Lower leg skin (tissue), 4 donors: ENCODE measurements at regions not wholly inside any gene's neighbourhood (a gene's known extent, or its start where the extent isn't known, plus 50 kb on each side); places are given as distances from the start of the nearest gene placed in this dataset.

Experiments
- DNase-seq, 2 donors: peaks; one replicate each; pipeline ENCODE4 v3.0.0-alpha.2; 2019; ENCODE audit warnings: low spot score in 2 of 2
- H3K4me3 ChIP-seq: fragments of 200-600 bp; sonication (generic); 2 replicates; pipeline ENCODE4 v1.5.1; 2017; ENCODE audit warnings: mild to moderate bottlenecking, low read depth; ENCODE audit not compliant: poor library complexity, severe bottlenecking
- POLR2A ChIP-seq, 2 donors: fragments of 450-650 bp; IDR thresholded peaks; one replicate each; pipeline ENCODE4 v1.6.1; 2016 to 2017; ENCODE audit warnings: antibody characterized with exemption in 2 of 2, mild to moderate bottlenecking in 1 of 2, moderate library complexity in 1 of 2
- WGBS, 2 donors: methylation state at CpG; one replicate each; pipeline ENCODE4 v1.1.5; 2018; 5-methylcytosine and 5-hydroxymethylcytosine counted together
- intact Hi-C: fragments of 100-400 bp; cut with DNase I; formaldehyde crosslinking; loops from one replicate; pipeline ENCODE4 v1.15.0; 2023; ENCODE audit warnings: low total_unique reads
- TF ChIP-seq, protein P1 (sequence below), 3 donors: fragments of 450-650 bp; IDR thresholded peaks; one replicate each; pipeline ENCODE4 v1.5.1; 2016; ENCODE audit warnings: antibody characterized with exemption in 3 of 3, mild to moderate bottlenecking in 3 of 3, moderate library complexity in 2 of 3

DNA sequence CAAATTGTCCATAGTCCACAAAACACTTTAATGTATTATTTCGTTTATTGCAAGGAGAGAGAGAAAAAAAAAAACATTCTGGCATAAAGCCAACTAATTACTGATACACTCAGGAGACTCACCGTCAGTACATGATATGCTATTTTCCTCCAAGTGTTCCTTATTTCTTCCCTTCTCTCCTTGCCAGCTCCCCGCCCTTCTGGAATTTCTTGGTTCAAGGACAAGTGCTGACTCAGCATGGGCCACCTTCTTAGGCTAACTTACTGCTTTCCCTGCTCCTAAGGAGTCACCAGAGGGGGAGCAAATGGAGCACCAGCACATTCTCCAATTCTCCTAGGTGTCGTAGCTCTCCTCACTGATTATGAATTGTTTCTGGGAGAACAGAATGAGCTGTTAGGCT, 133.8 kb upstream of the HDAC9 start:
- no peak overlapping the region for H3K4me3 ChIP-seq
- intact Hi-C loops: no loop called here
- TF ChIP-seq POLR2A (IDR thresholded peaks at IDR 0.05): no peak
- TF ChIP-seq, protein P1, sequence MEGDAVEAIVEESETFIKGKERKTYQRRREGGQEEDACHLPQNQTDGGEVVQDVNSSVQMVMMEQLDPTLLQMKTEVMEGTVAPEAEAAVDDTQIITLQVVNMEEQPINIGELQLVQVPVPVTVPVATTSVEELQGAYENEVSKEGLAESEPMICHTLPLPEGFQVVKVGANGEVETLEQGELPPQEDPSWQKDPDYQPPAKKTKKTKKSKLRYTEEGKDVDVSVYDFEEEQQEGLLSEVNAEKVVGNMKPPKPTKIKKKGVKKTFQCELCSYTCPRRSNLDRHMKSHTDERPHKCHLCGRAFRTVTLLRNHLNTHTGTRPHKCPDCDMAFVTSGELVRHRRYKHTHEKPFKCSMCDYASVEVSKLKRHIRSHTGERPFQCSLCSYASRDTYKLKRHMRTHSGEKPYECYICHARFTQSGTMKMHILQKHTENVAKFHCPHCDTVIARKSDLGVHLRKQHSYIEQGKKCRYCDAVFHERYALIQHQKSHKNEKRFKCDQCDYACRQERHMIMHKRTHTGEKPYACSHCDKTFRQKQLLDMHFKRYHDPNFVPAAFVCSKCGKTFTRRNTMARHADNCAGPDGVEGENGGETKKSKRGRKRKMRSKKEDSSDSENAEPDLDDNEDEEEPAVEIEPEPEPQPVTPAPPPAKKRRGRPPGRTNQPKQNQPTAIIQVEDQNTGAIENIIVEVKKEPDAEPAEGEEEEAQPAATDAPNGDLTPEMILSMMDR (IDR thresholded peaks at IDR 0.05): no peak
- WGBS, 2 donors: 43 to 44% methylated on average over 4 of the region's 4 CpGs
- DNase-seq: no peak

DNA sequence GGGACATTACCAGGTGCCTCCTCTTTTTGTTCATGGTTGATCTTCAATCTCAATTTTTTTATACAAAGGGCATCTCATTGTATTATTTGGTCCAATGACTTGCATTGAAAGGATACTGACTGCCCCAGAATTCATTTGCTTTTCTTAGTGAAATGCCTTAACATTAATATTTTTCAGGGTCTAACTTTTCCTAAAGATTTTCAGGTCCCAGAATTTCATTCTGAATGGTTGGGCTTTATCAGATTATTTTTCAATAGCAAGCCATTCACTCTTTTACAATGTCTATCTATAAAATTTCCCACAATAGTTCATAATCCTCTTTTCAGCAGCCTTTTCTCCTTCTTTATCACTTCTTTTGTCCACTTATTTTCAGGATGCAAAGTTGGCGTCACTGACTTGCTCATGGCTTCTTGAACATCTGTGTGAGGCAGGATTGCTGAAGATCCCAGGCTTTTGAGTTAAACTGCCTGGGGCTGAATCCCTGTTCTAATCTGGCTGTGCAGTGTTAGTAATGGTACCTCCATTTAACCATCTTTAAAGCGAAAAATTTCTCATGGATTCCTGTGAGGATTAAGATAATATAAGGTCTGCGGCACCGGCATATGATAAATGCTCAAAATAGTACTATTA, 131.7 kb upstream of the HDAC9 start:
- no peak overlapping the region for H3K4me3 ChIP-seq
- intact Hi-C loops: no loop called here
- no peak for DNase-seq
- WGBS, 2 donors: 91% methylated on average over 4 of the region's 4 CpGs
- no peak for TF ChIP-seq POLR2A (IDR thresholded peaks at IDR 0.05)
- TF ChIP-seq, protein P1 (IDR thresholded peaks at IDR 0.05): no peak

DNA sequence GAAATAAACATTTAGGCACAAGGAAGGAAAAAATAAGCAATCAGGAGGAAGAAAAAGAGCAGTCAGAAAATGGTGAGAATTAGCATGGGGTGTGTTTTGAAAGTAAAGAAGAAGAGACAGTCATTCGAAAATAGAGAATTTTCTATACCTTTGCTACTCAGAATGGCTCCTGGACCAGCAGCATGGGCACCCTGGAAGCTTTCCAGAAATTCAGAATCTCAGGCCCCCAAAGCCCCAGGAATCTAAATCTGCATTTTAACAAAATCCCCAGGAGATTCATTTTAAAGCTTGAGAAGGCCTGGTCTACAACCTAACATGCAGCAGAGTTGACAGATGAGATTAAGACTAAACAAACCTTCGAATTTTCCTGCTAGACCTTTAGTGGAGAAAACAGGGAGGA, 131.2 kb upstream of the HDAC9 start:
- H3K4me3 ChIP-seq: no peak overlapping the region
- no peak for DNase-seq
- intact Hi-C loops: no loop called here
- TF ChIP-seq, protein P1 (IDR thresholded peaks at IDR 0.05): no peak
- TF ChIP-seq POLR2A (IDR thresholded peaks at IDR 0.05): no peak
- WGBS, 2 donors: 80 to 95% methylated on average over 2 of the region's 2 CpGs

DNA sequence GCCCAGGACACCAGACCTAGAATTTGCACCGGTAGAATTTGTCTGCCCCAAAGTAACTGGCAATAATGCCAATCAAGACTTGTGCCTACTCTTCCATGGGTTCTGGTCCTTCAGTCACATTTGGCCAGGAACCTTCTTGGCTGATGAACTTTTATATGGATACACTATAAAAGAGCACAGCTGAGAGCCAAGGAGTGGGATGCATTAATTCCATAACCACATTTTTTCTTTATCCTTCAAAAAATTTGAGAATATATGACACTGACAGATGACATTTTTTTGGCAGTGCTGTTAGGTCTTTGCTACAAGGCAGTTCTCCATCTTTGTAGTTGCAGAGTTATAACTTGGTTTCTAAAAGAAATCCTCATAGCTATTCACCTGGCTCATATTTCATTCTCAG, 129.2 kb upstream of the HDAC9 start:
- DNase-seq: no peak
- TF ChIP-seq, protein P1 (IDR thresholded peaks at IDR 0.05): no peak
- TF ChIP-seq POLR2A (IDR thresholded peaks at IDR 0.05): no peak
- H3K4me3 ChIP-seq: no peak overlapping the region
- intact Hi-C loops: no loop called here
- 21 to 31% methylated on average over 1 of the region's 1 CpG for WGBS, 2 donors

DNA sequence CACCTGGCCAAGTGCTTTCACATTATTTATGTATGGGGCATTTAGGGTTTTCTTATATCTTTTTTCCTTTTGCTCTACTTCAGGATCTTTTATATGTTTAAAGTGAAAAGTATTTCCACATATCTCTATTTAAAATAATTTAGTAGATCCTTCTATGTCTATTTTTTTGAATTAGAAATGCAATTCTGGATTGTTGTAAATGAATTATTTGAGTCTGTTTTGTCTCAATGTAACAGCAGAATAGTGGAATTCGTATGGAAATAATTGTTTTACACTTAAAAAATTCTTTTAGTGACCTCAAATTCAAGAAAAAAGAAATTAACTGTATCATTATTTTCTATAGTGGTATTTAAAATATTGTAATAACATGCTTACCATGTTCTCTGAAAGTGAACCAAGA, 126.5 kb upstream of the HDAC9 start:
- 80 to 83% methylated on average over 1 of the region's 1 CpG for WGBS, 2 donors
- intact Hi-C loops: no loop called here
- TF ChIP-seq, protein P1 (IDR thresholded peaks at IDR 0.05): no peak
- TF ChIP-seq POLR2A (IDR thresholded peaks at IDR 0.05): no peak
- H3K4me3 ChIP-seq: no peak overlapping the region
- DNase-seq: no peak

DNA sequence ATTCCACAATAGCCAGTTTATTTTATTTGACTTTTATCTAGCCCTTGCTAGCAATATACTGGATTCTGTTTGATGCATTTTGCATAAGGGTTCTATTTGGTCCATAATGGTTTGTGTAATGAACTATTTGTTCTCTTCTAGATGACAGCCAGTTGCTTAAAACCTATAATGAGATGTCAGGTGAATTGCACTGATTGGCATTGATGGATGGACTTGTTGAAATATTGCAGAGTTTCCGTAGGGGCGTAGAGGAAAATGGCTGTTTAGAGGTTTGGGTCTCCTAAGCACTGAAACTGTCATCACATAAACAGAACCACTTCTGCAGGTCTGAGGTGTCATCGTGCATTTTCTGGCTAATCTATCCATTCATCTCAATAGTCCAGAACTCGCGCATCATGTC, 124.9 kb upstream of the HDAC9 start:
- 61 to 67% methylated on average over 5 of the region's 5 CpGs for WGBS, 2 donors
- no peak overlapping the region for H3K4me3 ChIP-seq
- TF ChIP-seq, protein P1 (IDR thresholded peaks at IDR 0.05): no peak
- no peak for TF ChIP-seq POLR2A (IDR thresholded peaks at IDR 0.05)
- intact Hi-C loops: no loop called here
- no peak for DNase-seq
